ENCODE measurements at regions not wholly inside any gene's neighbourhood (a gene's known extent, or its start where the extent isn't known, plus 50 kb on each side); places are given as distances from the start of the nearest gene placed in this dataset.

DNA sequence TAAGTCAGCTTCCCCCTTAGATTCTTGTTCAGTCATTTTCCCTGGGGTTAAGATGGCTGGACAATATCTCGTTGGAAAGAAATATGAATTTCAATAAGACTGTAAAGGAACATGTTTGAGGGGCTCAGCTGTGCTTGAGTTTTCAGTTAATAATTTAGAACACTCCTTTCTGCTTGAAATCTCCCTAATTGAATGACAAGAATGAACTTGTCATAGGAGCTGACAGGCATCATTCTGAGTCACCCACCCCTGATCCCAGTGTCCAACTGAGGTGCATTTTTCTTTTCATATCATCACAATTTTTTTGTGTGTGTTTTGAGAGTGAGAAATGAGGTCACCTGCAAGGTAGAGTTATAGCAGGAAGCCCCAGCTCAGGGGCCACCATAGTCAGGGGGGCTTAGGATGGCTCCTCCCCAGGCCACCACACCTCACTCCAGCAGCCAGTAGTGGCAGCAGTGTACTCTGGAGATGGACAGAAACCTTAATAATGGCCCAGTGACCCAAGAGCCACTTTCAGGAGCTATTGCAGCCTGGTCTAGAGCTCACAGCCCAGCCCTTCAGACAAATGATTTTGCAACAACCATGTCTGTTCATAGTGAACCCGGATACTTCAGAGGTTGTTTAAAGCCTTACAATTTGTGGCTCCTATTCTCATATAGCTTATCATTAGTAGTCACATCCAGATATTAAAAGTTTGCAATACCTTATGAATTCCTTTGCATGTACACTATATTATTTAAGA is 174.5 kb downstream of the MAIP1 start:
- POLR2A ChIA-PET, result interaction anchor here (0.8 kb wide), 1 partner anchor 176 kb away, joined by 4 read pairs; the partner anchor contains the start of gene SPATS2L

DNA sequence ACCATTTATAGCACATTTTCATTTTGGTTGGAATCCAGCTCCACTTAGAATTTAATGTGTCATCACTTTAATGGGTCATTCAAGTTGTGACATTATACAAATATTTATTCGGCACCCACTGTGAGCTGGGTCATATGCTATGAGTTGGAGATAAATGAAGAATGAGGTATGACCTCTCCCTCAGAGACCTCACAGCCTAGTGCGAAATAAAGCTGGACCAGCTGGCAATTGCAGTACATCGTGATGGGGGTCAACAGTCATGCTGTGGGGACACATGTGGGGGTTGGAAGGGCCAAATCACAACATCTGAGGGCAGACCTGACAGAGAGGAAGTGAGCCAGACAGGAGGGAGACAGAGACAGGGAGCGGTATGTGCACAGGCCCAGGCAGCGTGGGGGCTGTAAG is 175.4 kb downstream of the MAIP1 start:
- no peak for TF ChIP-seq CTCF (IDR thresholded peaks at IDR 0.05; ENCODE audit: low read depth, low read length)
- no peaks in the 10 kb centered on the region for H3K27me3 ChIP-seq (ENCODE audit: control insufficient read depth, insufficient read depth, low read length)
- CTCF ChIA-PET, result interaction anchor here (0.6 to 0.8 kb wide), 3 partner anchors 8 to 175 kb away, joined by 3 to 4 read pairs (median 3); no protein-coding TSS in a partner anchor
- no peak overlapping the region for H3K4me3 ChIP-seq (ENCODE audit: low read depth, low read length)
- H3K27ac ChIP-seq (ENCODE audit: low read depth, low read length), result no peak overlapping the region
- POLR2A ChIA-PET, result no interaction called here
- no peak for DNase-seq (ENCODE audit: low read depth, low spot score)
- H3K9me3 ChIP-seq (ENCODE audit: control insufficient read depth, insufficient read depth, low read length), result no peaks in the 10 kb centered on the region

More for the DNA sequence above, 174.5 kb downstream of the MAIP1 start:
- Histone ChIP-seq H3K27ac (ENCODE audit: low read depth, low read length) (no peak overlapping the region), H3K27me3 (ENCODE audit: control insufficient read depth, insufficient read depth, low read length) (no peaks in the 10 kb centered on the region), H3K4me3 (ENCODE audit: low read depth, low read length) (no peak overlapping the region), H3K9me3 (ENCODE audit: control insufficient read depth, insufficient read depth, low read length) (no peaks in the 10 kb centered on the region)
- CTCF ChIA-PET, result interaction anchor here (0.6 to 0.8 kb wide), 4 partner anchors 9 to 176 kb away, joined by 3 to 4 read pairs (median 4); no protein-coding TSS in a partner anchor
- TF ChIP-seq CTCF (IDR thresholded peaks at IDR 0.05; ENCODE audit: low read depth, low read length), result no peak
- DNase-seq (ENCODE audit: low read depth, low spot score), result no peak

DNA sequence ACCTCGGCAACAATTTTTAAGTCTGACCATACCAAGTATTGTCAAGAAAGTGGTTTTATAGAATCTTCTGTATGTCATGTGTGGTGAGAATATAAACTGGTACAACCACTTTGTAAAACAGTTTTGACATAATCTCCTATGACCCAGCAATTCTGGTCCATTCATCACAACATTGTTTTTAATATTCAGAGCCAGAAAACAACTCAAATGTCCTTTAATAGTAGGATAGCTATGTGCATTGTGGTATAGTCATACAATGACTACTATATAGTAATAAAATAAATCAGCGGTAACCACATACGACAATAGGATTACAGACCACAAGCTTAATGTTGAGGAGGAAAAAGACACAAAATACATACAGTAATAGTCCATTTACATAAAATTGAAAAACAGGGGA is 175.2 kb upstream of the SPATS2L start:
- DNase-seq (ENCODE audit: low read depth, low spot score), result no peak
- Histone ChIP-seq H3K9me3 (ENCODE audit: control insufficient read depth, insufficient read depth, low read length) (no peaks in the 10 kb centered on the region), H3K27me3 (ENCODE audit: control insufficient read depth, insufficient read depth, low read length) (no peaks in the 10 kb centered on the region), H3K4me3 (ENCODE audit: low read depth, low read length) (no peak overlapping the region), H3K27ac (ENCODE audit: low read depth, low read length) (no peak overlapping the region)
- ChIA-PET CTCF (no interaction called here), POLR2A (no interaction called here)
- TF ChIP-seq CTCF (IDR thresholded peaks at IDR 0.05; ENCODE audit: low read depth, low read length), result no peak

- DNase-seq (ENCODE audit: low read depth, low spot score), result no peak
- TF ChIP-seq CTCF (IDR thresholded peaks at IDR 0.05; ENCODE audit: low read depth, low read length), result no peak
- Histone ChIP-seq H3K27ac (ENCODE audit: low read depth, low read length) (no peak overlapping the region), H3K9me3 (ENCODE audit: control insufficient read depth, insufficient read depth, low read length) (no peaks in the 10 kb centered on the region), H3K27me3 (ENCODE audit: control insufficient read depth, insufficient read depth, low read length) (no peaks in the 10 kb centered on the region), H3K4me3 (ENCODE audit: low read depth, low read length) (no peak overlapping the region)
- POLR2A ChIA-PET, result no interaction called here
- CTCF ChIA-PET, result no interaction called here
Observed at GRCh38 chr2:200135082-200135481, 171.4 kb upstream of the SPATS2L start.

DNA sequence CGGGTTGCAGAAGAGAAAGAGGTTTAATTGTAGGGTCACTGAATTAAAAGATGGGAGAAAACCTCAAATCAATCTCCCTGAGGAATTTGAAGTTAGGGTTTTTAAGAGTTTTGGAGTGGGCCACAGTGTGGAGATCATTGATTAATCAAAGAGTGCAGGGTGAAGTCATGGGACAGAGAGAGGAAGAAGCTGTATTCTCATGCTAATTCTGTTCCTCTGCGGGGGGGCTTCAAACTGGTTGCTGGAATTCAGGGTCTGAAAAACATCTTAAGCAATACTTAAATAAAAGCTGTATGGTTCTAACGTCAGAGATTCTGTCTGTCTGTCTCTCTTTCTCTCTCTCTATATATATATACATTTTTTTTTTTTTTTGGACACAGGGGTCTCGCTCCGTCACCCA is 169.8 kb upstream of the SPATS2L start:
- Histone ChIP-seq H3K27ac (ENCODE audit: low read depth, low read length) (no peak overlapping the region), H3K9me3 (ENCODE audit: control insufficient read depth, insufficient read depth, low read length) (no peaks in the 10 kb centered on the region), H3K27me3 (ENCODE audit: control insufficient read depth, insufficient read depth, low read length) (no peaks in the 10 kb centered on the region), H3K4me3 (ENCODE audit: low read depth, low read length) (no peak overlapping the region)
- POLR2A ChIA-PET, result no interaction called here
- TF ChIP-seq CTCF (IDR thresholded peaks at IDR 0.05; ENCODE audit: low read depth, low read length), result no peak
- no peak for DNase-seq (ENCODE audit: low read depth, low spot score)
- CTCF ChIA-PET, result no interaction called here

All from AG04450 (cell line).